HG03558 (cell line): ENCODE measurements at regions not wholly inside any gene's neighbourhood (a gene's known extent, or its start where the extent isn't known, plus 50 kb on each side); places are given as distances from the start of the nearest gene placed in this dataset.
"Not testable (repeated sequence)": the region's sequence is repeated elsewhere in the genome, so short reads cannot be mapped to it uniquely, and the experiment has no call there.

Source experiments
- ATAC-seq: cut with Tn5 transposase; IDR thresholded peaks from one replicate; pipeline ENCODE4 v1.9.1; 2021; ENCODE audit warnings: moderate number of reproducible peaks; ENCODE audit not compliant: unreplicated experiment; ENCODE audit errors: extremely low read depth

GRCh38 chr4:158053801-158054200, 119.0 kb downstream of the GASK1B start:
- no peak for ATAC-seq

- ATAC-seq: no peak
Measured at GRCh38 chr4:158053086-158053485, 119.7 kb downstream of the GASK1B start.

GRCh38 chr4:158051401-158052235, 121.2 kb downstream of the GASK1B start:
- no peak for ATAC-seq

GRCh38 chr4:158050942-158051341, 121.9 kb downstream of the GASK1B start:
- no peak for ATAC-seq

GRCh38 chr4:158046345-158046744, 126.5 kb downstream of the GASK1B start:
- ATAC-seq: no peak

- ATAC-seq: no peak
Measured at GRCh38 chr4:158043971-158044618, 128.7 kb downstream of the GASK1B start.

- no peak for ATAC-seq
Measured at GRCh38 chr4:158042591-158043030, 130.2 kb downstream of the GASK1B start.

- ATAC-seq: no peak
Measured at GRCh38 chr4:158038718-158039117, 134.1 kb downstream of the GASK1B start.

GRCh38 chr4:158036998-158037397, 135.8 kb downstream of the GASK1B start:
- no peak for ATAC-seq

GRCh38 chr4:158035662-158036195, 137.1 kb downstream of the GASK1B start:
- ATAC-seq: no peak

- ATAC-seq: no peak
Measured at GRCh38 chr4:158033416-158034120, 139.3 kb downstream of the GASK1B start.

GRCh38 chr4:158032733-158033415, 140.0 kb downstream of the GASK1B start:
- no peak for ATAC-seq

- ATAC-seq: not testable (repeated sequence)
Measured at GRCh38 chr4:158028381-158028780, 144.4 kb downstream of the GASK1B start.

GRCh38 chr4:158025131-158025530, 147.7 kb downstream of the GASK1B start:
- no peak for ATAC-seq

- ATAC-seq: no peak
Measured at GRCh38 chr4:158020734-158021346, 152.0 kb downstream of the GASK1B start.

GRCh38 chr4:158020176-158020575, 152.6 kb downstream of the GASK1B start:
- ATAC-seq: no peak

GRCh38 chr4:158018831-158019230, 154.0 kb downstream of the GASK1B start:
- ATAC-seq: no peak

- no peak for ATAC-seq
Measured at GRCh38 chr4:158018221-158018830, 154.5 kb downstream of the GASK1B start.

- ATAC-seq: no peak
Measured at GRCh38 chr4:158016511-158016910, 156.3 kb downstream of the GASK1B start.
